HuH-7.5 (cell line): ENCODE measurements at regions not wholly inside any gene's neighbourhood (a gene's known extent, or its start where the extent isn't known, plus 50 kb on each side); places are given as distances from the start of the nearest gene placed in this dataset.

Experiments used
- DNase-seq: peaks from one replicate; pipeline ENCODE4 v3.0.0; 2011; ENCODE audit warnings: low spot score

GRCh38 chr2:240226672-240227537, 86.4 kb upstream of the OTOS start:
- DNase-seq: no peak

DNA sequence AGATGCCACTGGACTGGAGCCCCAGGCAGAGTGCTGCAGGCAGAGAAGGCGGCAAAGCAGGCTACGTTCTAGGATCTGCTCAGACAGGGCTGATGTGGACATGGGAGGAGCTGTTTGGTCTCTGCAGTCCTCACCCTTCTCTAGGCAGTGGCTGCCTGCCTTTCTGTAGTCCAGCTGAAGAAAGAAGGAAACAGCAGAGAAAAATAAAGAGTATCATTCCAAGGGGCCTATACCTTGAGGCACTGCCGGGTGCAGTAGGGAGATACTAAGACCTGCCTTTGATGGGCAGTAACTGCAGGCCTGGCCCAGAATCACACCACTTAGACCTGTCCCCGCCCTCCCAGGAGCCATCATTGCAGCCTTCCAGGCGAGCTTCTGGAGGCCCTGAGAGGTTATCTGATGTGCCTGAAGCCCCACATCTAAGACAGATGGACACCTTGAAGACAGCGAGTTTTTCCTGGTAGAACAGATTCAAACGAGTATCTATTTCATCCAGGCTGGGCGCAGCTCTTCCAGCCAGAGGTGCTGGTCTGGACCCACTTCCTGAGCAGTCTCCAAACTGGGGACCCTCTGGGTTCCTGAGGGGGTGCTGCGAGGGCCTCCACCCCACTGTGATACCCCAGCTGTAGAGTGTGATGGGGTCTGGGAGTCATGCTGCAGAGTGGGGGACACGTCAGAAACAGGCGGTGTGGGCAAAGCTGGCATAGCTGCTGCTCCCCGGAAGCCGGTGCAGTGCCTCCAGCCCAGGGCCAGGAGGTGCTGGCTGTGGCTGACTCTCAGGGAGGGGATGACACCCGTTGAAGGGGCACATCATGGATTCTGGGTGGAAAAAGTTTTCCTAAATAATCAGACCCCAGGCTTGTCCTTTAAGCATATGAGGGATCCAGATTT, 87.3 kb upstream of the OTOS start:
- DNase-seq: no peak

GRCh38 chr2:240229005-240229404, 88.5 kb upstream of the OTOS start:
- no peak for DNase-seq

DNA sequence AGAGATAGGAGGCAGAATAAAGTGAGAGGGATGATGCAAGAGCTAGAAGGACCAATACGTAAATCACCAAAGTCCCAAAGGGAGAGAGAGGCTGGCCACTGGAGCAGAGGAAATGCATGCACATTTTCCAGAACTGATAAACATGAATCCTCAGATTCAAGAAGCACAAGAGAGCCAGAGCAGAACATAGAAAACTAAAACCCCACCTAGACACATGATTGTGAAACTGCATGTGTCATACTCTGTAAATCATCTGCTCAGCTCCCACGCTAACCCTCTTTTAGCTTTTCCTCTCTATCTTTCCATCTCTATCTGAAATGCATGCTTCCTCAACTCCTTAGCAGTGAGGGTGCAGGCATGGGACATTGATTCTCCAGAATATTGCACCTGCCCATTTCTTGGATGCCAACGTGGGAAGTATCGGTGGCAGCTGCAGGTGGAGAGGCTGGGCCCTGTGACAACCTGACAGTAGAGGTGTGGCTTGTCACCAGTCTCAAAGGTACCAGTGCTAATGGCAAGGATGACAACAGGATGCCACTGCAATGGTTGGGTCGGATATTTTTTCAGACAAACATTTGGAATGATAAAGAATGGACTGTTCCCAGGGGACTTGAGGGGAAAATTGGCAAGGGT, 89.3 kb upstream of the OTOS start:
- no peak for DNase-seq

- DNase-seq: no peak
Observed at GRCh38 chr2:240230291-240230931, 90.0 kb upstream of the OTOS start.

GRCh38 chr2:240231838-240232244, 91.4 kb upstream of the OTOS start:
- DNase-seq: no peak

- no peak for DNase-seq
Observed at GRCh38 chr2:240232264-240232915, 91.9 kb upstream of the OTOS start.

- DNase-seq: peak; percentile 84
Observed at GRCh38 chr2:240232961-240233884, 92.8 kb upstream of the OTOS start.

- DNase-seq: no peak
Observed at GRCh38 chr2:240233885-240234502, 93.5 kb upstream of the OTOS start.

DNA sequence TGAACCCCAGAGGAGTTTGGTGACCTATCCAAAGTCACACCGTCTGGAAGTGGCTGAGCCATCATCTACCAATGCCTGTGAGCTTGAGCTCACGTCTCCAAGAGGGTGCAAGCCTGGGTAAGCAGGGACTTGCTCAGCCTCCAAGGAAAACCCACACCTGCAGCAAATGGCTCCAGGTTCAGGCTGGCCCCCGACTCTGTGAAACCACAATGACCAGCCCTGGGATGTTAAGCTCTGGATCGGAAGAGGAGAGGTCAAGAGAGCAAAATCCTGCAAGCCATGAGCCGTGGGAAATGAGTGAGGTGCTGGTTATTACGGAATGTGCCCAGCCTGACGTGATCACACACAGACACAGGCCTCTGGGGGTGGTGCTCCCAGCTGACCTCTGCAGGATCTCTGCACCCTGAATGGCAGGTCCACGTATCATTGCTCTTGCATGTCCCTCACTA, 94.1 kb upstream of the OTOS start:
- DNase-seq: no peak

GRCh38 chr2:240235149-240235803, 94.8 kb upstream of the OTOS start:
- DNase-seq: no peak

- no peak for DNase-seq
Observed at GRCh38 chr2:240235811-240236210, 95.4 kb upstream of the OTOS start.

- DNase-seq: no peak
Observed at GRCh38 chr2:240236217-240237111, 96.0 kb upstream of the OTOS start.

DNA sequence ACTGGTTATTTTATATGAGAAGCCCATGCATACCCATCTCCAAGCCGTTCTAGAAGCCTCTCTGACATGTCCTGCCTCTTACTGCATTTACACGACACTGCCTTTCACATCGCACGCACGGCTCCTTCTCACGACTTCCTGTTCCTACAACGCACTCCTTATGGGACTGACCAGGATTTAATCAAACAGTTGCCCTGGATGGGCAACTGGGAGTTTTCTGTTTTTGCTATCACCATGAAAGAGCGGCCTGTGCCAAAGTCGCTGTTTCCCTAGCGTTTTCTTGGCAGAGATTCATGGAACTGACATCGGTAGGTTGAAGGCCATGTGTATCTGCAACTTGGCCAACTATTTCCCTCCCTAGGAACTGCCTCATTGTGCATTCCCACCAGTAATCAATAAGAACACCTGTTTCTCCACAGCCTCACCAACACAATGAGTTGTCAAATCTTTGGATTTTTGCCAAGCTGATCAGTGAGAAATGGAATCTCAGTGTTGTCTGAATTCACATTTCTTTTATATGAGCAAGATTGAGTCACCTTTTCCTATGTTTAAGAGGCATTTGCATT, 97.2 kb upstream of the OTOS start:
- no peak for DNase-seq

GRCh38 chr2:240238201-240238600, 97.7 kb upstream of the OTOS start:
- no peak for DNase-seq

GRCh38 chr2:240238786-240239185, 98.3 kb upstream of the OTOS start:
- no peak for DNase-seq

GRCh38 chr2:240239325-240239724, 98.9 kb upstream of the OTOS start:
- no peak for DNase-seq
